Nephron (organoid): ENCODE measurements at regions not wholly inside any gene's neighbourhood (a gene's known extent, or its start where the extent isn't known, plus 50 kb on each side); places are given as distances from the start of the nearest gene placed in this dataset.

Experiments used
- H3K27ac Mint-ChIP-seq, 3 experiments: 2 replicates each; pipeline ENCODE4 v1.8.0; 2020; ENCODE audit warnings: mixed read lengths in 3 of 3, mild to moderate bottlenecking in 2 of 3, moderate library complexity in 1 of 3
- H3K27me3 Mint-ChIP-seq: 2 replicates; pipeline ENCODE4 v1.8.0; 2021; ENCODE audit warnings: low read depth, mild to moderate bottlenecking, moderate library complexity, mixed read lengths
- H3K36me3 Mint-ChIP-seq: 2 replicates; pipeline ENCODE4 v1.8.0; 2020; ENCODE audit warnings: low read depth, mixed read lengths
- H3K4me1 Mint-ChIP-seq: 2 replicates; pipeline ENCODE4 v1.8.0; 2020; ENCODE audit warnings: mixed read lengths
- H3K4me3 Mint-ChIP-seq, 3 experiments: 2 replicates each; pipeline ENCODE4 v1.8.0; 2020; ENCODE audit warnings: mild to moderate bottlenecking in 3 of 3, mixed read lengths in 3 of 3, moderate library complexity in 2 of 3
- H3K9me3 Mint-ChIP-seq: 2 replicates; pipeline ENCODE4 v1.8.0; 2020; ENCODE audit warnings: mixed read lengths
- TF ChIP-seq, protein P1 (sequence below), 3 experiments: fragments of 200-600 bp; sonication (generic); IDR thresholded peaks; one replicate each; pipeline ENCODE4 v1.5.0; 2021; ENCODE audit warnings: antibody characterized with exemption in 3 of 3; ENCODE audit not compliant: unreplicated experiment in 3 of 3

DNA sequence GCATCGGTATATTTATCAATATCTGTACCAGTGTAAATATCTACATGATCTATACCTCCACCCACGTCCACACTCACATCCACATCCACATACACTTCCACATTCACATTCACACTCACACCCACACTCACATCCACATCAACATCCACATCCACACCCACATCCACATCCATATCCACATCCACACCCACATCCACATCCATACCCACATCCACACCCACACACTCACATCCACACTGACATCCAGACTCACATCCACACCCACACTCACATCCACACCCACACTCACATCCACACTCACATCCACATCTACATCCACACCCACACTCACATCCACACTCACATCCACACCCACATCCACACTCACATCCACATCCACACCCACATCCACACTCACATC is 189.2 kb downstream of the IRX1 start:
- TF ChIP-seq, protein P1, sequence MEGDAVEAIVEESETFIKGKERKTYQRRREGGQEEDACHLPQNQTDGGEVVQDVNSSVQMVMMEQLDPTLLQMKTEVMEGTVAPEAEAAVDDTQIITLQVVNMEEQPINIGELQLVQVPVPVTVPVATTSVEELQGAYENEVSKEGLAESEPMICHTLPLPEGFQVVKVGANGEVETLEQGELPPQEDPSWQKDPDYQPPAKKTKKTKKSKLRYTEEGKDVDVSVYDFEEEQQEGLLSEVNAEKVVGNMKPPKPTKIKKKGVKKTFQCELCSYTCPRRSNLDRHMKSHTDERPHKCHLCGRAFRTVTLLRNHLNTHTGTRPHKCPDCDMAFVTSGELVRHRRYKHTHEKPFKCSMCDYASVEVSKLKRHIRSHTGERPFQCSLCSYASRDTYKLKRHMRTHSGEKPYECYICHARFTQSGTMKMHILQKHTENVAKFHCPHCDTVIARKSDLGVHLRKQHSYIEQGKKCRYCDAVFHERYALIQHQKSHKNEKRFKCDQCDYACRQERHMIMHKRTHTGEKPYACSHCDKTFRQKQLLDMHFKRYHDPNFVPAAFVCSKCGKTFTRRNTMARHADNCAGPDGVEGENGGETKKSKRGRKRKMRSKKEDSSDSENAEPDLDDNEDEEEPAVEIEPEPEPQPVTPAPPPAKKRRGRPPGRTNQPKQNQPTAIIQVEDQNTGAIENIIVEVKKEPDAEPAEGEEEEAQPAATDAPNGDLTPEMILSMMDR (IDR thresholded peaks at IDR 0.05; ENCODE audit: unreplicated experiment in 3 of 3), result no peak
- Mint-ChIP-seq H3K36me3 (no peaks in the 10 kb centered on the region), H3K27ac (no peak overlapping the region), H3K4me1 (no peaks in the 10 kb centered on the region), H3K9me3 (no peaks in the 10 kb centered on the region), H3K27me3 (peaks cover 36% of the 10 kb centered on the region), H3K4me3 (no peak overlapping the region)

DNA sequence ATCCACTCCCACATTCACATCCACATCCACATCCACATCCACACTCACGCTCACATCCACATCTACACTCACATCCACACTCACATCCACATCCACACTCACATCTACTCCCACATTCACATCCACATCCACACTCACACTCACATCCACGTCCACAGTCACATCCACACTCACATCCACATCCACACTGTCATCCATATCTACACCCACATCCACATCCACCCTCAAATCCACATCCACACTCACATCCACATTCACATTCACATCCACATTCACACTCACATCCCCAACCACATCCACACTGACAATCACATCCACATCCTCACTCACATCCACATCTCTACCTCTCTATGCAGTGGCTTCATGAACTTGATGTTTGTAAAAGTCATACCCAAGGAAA is 190.5 kb downstream of the IRX1 start:
- TF ChIP-seq, protein P1 (IDR thresholded peaks at IDR 0.05; ENCODE audit: unreplicated experiment in 3 of 3), result no peak
- H3K9me3 Mint-ChIP-seq, result no peaks in the 10 kb centered on the region
- H3K36me3 Mint-ChIP-seq, result no peaks in the 10 kb centered on the region
- no peak overlapping the region for H3K27ac Mint-ChIP-seq
- no peaks in the 10 kb centered on the region for H3K4me1 Mint-ChIP-seq
- H3K27me3 Mint-ChIP-seq, result peaks cover 40% of the 10 kb centered on the region
- H3K4me3 Mint-ChIP-seq, result no peak overlapping the region

DNA sequence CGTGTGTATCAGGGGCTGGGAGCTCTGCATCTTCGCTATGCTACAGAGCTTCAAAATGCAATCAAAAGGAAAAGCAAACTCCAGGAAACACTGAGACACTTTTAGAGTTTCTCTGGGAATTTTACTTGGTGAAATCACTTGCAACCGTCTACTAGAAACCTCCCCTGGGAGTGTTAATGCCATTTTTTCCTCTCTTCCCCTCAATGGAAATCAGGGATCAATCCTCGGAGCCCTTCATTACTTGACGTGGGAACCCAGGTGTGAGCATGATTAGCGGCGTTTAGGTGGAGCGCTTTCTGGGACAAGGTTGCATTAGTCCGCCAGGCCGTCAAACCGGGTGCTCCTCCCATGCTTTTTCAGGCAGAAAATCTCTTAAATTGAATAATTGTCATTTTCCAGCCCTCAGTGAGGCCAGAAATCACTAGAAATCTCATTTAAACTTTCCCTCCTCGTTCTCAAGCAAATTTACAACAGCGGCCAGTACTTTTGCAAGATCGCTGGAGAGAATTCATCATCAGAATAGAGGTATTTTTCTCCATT is 191.3 kb downstream of the IRX1 start:
- TF ChIP-seq, protein P1 (IDR thresholded peaks at IDR 0.05; ENCODE audit: unreplicated experiment in 3 of 3), result no peak
- Mint-ChIP-seq H3K27ac (no peak overlapping the region), H3K4me3 (no peak overlapping the region)

DNA sequence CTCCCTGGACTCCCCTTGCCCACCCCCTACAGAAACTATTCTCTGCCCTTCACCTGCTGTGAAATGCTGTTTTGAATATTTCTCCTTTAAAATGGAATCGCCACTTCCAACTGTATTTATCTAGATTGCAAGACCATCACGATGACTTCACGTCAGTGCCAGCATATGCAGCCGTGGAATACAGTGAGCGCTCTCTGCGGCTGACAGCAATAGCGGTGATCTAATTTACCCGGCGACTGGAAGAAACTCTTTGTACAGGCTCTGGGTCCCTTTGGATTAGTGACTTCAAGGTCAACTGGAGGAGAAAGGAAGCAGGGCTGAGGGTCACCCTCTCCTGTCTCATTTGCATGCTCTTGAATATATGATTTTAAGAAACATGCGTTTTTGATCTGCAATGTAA is 192.0 kb downstream of the IRX1 start:
- no peaks in the 10 kb centered on the region for H3K36me3 Mint-ChIP-seq
- H3K9me3 Mint-ChIP-seq, result no peaks in the 10 kb centered on the region

More for the DNA sequence above, 191.3 kb downstream of the IRX1 start:
- Mint-ChIP-seq H3K9me3 (no peaks in the 10 kb centered on the region), H3K27me3 (peaks cover 38% of the 10 kb centered on the region), H3K36me3 (no peaks in the 10 kb centered on the region), H3K4me1 (no peaks in the 10 kb centered on the region)

DNA sequence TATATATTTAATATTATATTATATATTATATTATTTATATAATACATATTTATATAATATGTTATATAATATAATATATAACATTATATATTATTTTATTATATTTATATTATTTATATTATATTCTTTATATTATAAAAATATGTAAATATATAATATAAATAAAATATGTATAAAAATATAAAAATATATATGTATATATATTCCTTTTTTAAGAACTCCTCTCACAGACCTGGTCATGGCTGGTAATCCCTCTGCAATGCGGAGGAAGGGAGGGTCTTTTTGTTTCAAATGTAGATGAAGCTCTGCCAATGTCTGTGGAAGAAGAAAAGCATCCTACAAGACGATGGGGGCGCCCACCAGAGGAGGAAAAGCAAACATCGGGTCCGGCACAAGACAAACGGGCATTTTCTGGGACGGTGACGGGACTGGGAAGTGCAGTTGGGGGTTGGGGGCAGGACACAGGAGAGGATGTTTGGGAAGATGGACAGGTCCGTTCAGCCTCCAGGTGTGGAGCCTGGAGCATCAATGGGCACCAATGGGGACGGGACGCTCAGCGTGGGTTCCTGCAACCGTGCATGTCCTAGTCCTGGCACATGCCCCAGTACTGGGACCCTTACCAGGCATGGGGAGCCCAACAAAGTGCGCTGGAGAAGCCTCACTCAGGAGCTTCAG is 194.0 kb downstream of the IRX1 start:
- no peaks in the 10 kb centered on the region for H3K4me1 Mint-ChIP-seq
- H3K4me3 Mint-ChIP-seq, result no peak overlapping the region
- H3K27me3 Mint-ChIP-seq, result peaks cover 27% of the 10 kb centered on the region
- H3K9me3 Mint-ChIP-seq, result peaks cover 5% of the 10 kb centered on the region
- H3K27ac Mint-ChIP-seq, result no peak overlapping the region
- TF ChIP-seq, protein P1 (IDR thresholded peaks at IDR 0.05; ENCODE audit: unreplicated experiment in 3 of 3), result no peak
- no peaks in the 10 kb centered on the region for H3K36me3 Mint-ChIP-seq

More for the DNA sequence above, 192.0 kb downstream of the IRX1 start:
- no peak overlapping the region for H3K27ac Mint-ChIP-seq
- H3K4me1 Mint-ChIP-seq, result no peaks in the 10 kb centered on the region
- TF ChIP-seq, protein P1 (IDR thresholded peaks at IDR 0.05; ENCODE audit: unreplicated experiment in 3 of 3), result no peak
- peaks cover 32% of the 10 kb centered on the region for H3K27me3 Mint-ChIP-seq
- H3K4me3 Mint-ChIP-seq, result no peak overlapping the region

DNA sequence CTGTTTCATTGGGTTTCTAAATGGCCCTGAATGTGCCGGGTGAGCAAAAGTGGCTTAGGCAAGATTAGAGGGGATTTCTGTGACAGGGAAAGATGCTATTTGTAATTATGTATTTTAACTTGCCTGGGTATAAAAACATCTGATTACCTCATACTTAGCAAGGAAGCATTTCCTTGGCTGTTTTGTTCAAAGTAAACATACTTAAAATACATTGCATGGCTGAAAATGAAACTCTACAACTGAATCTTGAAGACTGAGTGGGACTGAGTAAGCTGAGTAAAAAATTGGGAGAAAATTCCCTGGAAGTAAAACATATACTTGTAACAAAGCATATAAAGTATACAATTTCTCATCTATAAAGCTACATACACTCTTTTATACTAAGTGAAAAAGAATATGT is 197.5 kb downstream of the IRX1 start:
- Mint-ChIP-seq H3K4me1 (no peaks in the 10 kb centered on the region), H3K9me3 (peaks cover 5% of the 10 kb centered on the region), H3K27me3 (peaks cover 12% of the 10 kb centered on the region), H3K27ac (no peak overlapping the region), H3K4me3 (no peak overlapping the region), H3K36me3 (no peaks in the 10 kb centered on the region)
- TF ChIP-seq, protein P1 (IDR thresholded peaks at IDR 0.05; ENCODE audit: unreplicated experiment in 3 of 3), result no peak
